Uterus (tissue), 3 donors: ENCODE measurements at regions not wholly inside any gene's neighbourhood (a gene's known extent, or its start where the extent isn't known, plus 50 kb on each side); places are given as distances from the start of the nearest gene placed in this dataset.

Experiments
- DNase-seq, 2 donors: peaks; one replicate each; pipeline ENCODE4 v3.0.0-alpha.2; 2019 to 2020
- H3K27ac ChIP-seq, 2 donors: fragments of 200-600 bp; sonication (generic); 1 replicate in 1 of 2; 2 replicates in 1 of 2; pipeline ENCODE4 v1.5.1; 2016 to 2018
- H3K27me3 ChIP-seq, 2 donors: fragments of 200-600 bp; sonication (generic); one replicate each; pipeline ENCODE4 v1.5.1; 2018 to 2019; ENCODE audit warnings: control low read depth in 1 of 2
- H3K36me3 ChIP-seq, 2 donors: fragments of 200-600 bp; sonication (generic); one replicate each; pipeline ENCODE4 v1.5.1; 2019; ENCODE audit warnings: control low read depth in 1 of 2
- H3K4me1 ChIP-seq, 2 donors: fragments of 200-600 bp; sonication (generic); one replicate each; pipeline ENCODE4 v1.5.1; 2018 to 2019; ENCODE audit warnings: control low read depth in 1 of 2
- H3K4me3 ChIP-seq, 2 donors: fragments of 200-600 bp; sonication (generic); 1 replicate in 1 of 2; 2 replicates in 1 of 2; pipeline ENCODE4 v1.5.1; 2018 to 2019; ENCODE audit warnings: mild to moderate bottlenecking in 1 of 2
- H3K9me3 ChIP-seq, 2 donors: fragments of 200-600 bp; sonication (generic); one replicate each; pipeline ENCODE4 v1.5.1; 2019; ENCODE audit warnings: control low read depth in 1 of 2
- POLR2A ChIP-seq, 2 donors: fragments of 450-650 bp; IDR thresholded peaks; one replicate each; pipeline ENCODE4 v1.6.1; 2016; ENCODE audit warnings: antibody characterized with exemption in 2 of 2, mild to moderate bottlenecking in 1 of 2, moderate library complexity in 1 of 2
- intact Hi-C: fragments of 100-400 bp; cut with DNase I; formaldehyde crosslinking; loops from one replicate; pipeline ENCODE4 v1.15.1; 2023; ENCODE audit warnings: low total_unique reads
- TF ChIP-seq, protein P1 (sequence below), 4 experiments: fragments of 200-600 bp in 2 of 4; fragments of 450-650 bp in 2 of 4; sonication (generic) in 2 of 4; IDR thresholded peaks; one replicate each; pipeline ENCODE4 v1.5.1; 2016 to 2019; ENCODE audit warnings: antibody characterized with exemption in 4 of 4, mild to moderate bottlenecking in 2 of 4, moderate library complexity in 1 of 4
- donor health status: DM: yes; HTN: yes; CAD: no.

DNA sequence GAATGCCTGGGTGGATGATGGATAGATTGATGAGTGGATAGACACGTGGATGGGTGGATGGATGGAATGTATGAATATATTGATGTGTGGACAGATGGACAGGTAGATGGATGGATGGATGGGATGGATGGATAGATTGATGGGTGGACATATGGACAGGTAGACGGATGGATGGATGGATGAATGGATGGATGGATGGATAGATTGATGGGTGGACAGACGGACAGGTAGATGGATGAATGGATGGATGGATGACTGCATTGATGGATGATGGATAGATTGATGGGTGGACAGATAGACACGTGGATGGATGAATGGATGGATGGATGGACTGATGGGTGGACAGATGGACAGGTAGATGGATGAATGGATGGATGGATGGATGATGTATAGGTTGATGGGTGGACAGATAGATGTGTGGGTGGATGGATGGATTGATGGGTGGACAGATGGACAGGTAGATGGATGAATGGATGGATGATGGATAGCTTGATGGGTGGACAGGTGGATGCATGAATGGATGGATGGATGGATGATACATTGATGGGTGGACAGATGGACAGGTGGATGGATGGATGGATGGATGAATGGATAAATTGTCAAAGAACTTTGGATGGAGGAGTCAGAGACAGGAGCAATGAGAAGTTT lies 171.4 kb upstream of the AFDN start:
- H3K27ac ChIP-seq: no peak overlapping the region
- no peaks in the 10 kb centered on the region for H3K4me1 ChIP-seq
- no peak for TF ChIP-seq POLR2A (IDR thresholded peaks at IDR 0.05)
- TF ChIP-seq, protein P1, sequence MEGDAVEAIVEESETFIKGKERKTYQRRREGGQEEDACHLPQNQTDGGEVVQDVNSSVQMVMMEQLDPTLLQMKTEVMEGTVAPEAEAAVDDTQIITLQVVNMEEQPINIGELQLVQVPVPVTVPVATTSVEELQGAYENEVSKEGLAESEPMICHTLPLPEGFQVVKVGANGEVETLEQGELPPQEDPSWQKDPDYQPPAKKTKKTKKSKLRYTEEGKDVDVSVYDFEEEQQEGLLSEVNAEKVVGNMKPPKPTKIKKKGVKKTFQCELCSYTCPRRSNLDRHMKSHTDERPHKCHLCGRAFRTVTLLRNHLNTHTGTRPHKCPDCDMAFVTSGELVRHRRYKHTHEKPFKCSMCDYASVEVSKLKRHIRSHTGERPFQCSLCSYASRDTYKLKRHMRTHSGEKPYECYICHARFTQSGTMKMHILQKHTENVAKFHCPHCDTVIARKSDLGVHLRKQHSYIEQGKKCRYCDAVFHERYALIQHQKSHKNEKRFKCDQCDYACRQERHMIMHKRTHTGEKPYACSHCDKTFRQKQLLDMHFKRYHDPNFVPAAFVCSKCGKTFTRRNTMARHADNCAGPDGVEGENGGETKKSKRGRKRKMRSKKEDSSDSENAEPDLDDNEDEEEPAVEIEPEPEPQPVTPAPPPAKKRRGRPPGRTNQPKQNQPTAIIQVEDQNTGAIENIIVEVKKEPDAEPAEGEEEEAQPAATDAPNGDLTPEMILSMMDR (IDR thresholded peaks at IDR 0.05): no peak
- H3K9me3 ChIP-seq: no peaks in the 10 kb centered on the region
- H3K27me3 ChIP-seq: no peaks in the 10 kb centered on the region
- DNase-seq: no peak
- intact Hi-C loops: no loop called here
- H3K36me3 ChIP-seq: no peaks in the 10 kb centered on the region
- no peak overlapping the region for H3K4me3 ChIP-seq

DNA sequence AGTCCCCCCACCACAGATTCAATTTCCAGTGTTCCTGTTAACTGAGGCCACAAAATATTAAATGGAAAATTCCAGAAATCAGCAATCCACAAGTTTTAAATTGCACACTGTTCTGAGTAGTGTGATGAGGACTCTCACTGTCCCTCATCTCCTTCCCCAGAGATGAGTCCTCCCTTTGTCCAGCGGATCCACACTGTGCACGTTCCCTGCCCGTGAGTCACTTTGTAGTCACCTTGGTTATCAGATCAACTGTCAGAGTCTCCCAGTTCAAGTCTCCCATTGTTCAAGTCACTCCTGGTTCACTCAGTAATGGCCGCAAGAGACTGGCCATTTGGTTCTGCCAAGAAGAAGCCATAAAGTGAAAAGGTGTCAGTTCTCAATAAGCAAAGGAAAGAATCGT lies 168.6 kb upstream of the AFDN start:
- Histone ChIP-seq H3K27me3 (no peaks in the 10 kb centered on the region), H3K4me3 (no peak overlapping the region), H3K36me3 (no peaks in the 10 kb centered on the region), H3K9me3 (no peaks in the 10 kb centered on the region), H3K27ac (no peak overlapping the region), H3K4me1 (peaks cover 0 to 6% of the 10 kb centered on the region in 2 donors)
- intact Hi-C loops: no loop called here
- no peak for DNase-seq
- TF ChIP-seq, protein P1 (IDR thresholded peaks at IDR 0.05): no peak
- no peak for TF ChIP-seq POLR2A (IDR thresholded peaks at IDR 0.05)

DNA sequence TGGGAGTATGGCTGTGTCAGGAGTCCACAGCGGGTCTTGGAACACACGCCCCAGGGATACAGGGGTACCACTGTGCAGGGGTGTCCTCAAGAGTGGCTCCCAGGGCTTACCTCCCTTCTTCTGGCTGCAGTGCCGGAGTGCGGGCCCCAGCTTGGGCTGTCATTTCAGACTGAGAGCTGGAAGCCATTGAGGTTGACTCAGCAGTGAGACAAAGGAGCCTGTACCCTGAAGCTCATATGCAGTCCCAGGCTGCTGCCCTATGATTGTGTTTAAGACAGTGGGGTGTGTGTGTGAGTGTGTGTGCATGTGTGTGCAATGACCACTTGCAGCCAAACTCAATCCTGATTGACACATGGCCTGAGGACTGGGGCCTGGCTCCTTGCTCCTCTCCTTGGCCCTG lies 167.7 kb upstream of the AFDN start:
- no peaks in the 10 kb centered on the region for H3K36me3 ChIP-seq
- H3K27ac ChIP-seq: no peak overlapping the region
- TF ChIP-seq POLR2A (IDR thresholded peaks at IDR 0.05): no peak
- TF ChIP-seq, protein P1 (IDR thresholded peaks at IDR 0.05): no peak
- intact Hi-C loops: no loop called here
- no peaks in the 10 kb centered on the region for H3K9me3 ChIP-seq
- H3K4me3 ChIP-seq: no peak overlapping the region
- H3K27me3 ChIP-seq: no peaks in the 10 kb centered on the region
- no peak for DNase-seq
- peaks cover 0 to 6% of the 10 kb centered on the region in 2 donors for H3K4me1 ChIP-seq

GRCh38 chr6:167660424-167660823 lies 166.3 kb upstream of the AFDN start:
- H3K27me3 ChIP-seq: no peaks in the 10 kb centered on the region
- no peaks in the 10 kb centered on the region for H3K9me3 ChIP-seq
- H3K4me3 ChIP-seq: no peak overlapping the region
- TF ChIP-seq POLR2A (IDR thresholded peaks at IDR 0.05): no peak
- TF ChIP-seq, protein P1 (IDR thresholded peaks at IDR 0.05): no peak
- no peak for DNase-seq
- H3K36me3 ChIP-seq: no peaks in the 10 kb centered on the region
- intact Hi-C loops: no loop called here
- peaks cover 0 to 6% of the 10 kb centered on the region in 2 donors for H3K4me1 ChIP-seq
- peak overlapping the region; percentile 25 to 64 for H3K27ac ChIP-seq

- Histone ChIP-seq H3K27me3 (no peaks in the 10 kb centered on the region), H3K9me3 (no peaks in the 10 kb centered on the region), H3K4me1 (peaks cover 0 to 6% of the 10 kb centered on the region in 2 donors), H3K4me3 (no peak overlapping the region), H3K27ac (peak overlapping the region; percentile 25 to 64), H3K36me3 (no peaks in the 10 kb centered on the region)
- intact Hi-C loops: no loop called here
- TF ChIP-seq POLR2A (IDR thresholded peaks at IDR 0.05): no peak
- TF ChIP-seq, protein P1 (IDR thresholded peaks at IDR 0.05): no peak
- DNase-seq: no peak
Measured at GRCh38 chr6:167660944-167661551, 165.7 kb upstream of the AFDN start.
